HCT116 (cell line): ENCODE measurements at regions not wholly inside any gene's neighbourhood (a gene's known extent, or its start where the extent isn't known, plus 50 kb on each side); places are given as distances from the start of the nearest gene placed in this dataset.

ENCODE experiments used
- ATAC-seq: fragments of 200-7000 bp; cut with Tn5 transposase; 2 replicates; pipeline ENCODE4 v1.9.1; 2020; ENCODE audit warnings: mild to moderate bottlenecking, moderate library complexity
- BruUV-seq: library from RNA; stranded (reverse); fragments of 400-500 nt; replicated peaks from 2 replicates; lab custom pipeline; 2021; lab: Mats Ljungman, UMichigan
- CTCF ChIA-PET: fragments of 300-600 bp; sonication (Branson Sonifier 250); formaldehyde crosslinking; loops from one replicate; lab custom pipeline; 2021; ENCODE audit warnings: antibody characterized with exemption; lab: Charles Lee
- POLR2A ChIA-PET: fragments of 300-600, 350-600 bp; sonication (Branson Sonifier 250); formaldehyde crosslinking; loops from one replicate; lab custom pipeline; 2021; ENCODE audit warnings: antibody characterized with exemption; lab: Charles Lee
- RAD21 ChIA-PET, 2 experiments: fragments of 300-600 bp; sonication (Branson Sonifier 250); formaldehyde crosslinking; loops; one replicate each; lab custom pipeline; 2023; ENCODE audit warnings: low total read pairs in 2 of 2; ENCODE audit not compliant: uncharacterized antibody in 2 of 2, unreplicated experiment in 2 of 2, low non-redundant PET in 1 of 2; lab: Charles Lee
- DNase-seq: peaks from one replicate; pipeline ENCODE4 v3.0.0-alpha.2; 2010; ENCODE audit warnings: low read depth, low spot score
- H2AFZ ChIP-seq: fragments of 200-600 bp; shearing (Covaris generic), sonication (generic); 2 replicates; pipeline ENCODE4 v1.6.1; 2017; ENCODE audit warnings: low read depth, mixed run types, mixed read lengths, antibody characterized with exemption, low read length; ENCODE audit not compliant: poor library complexity, severe bottlenecking
- H3K27ac ChIP-seq: 2 replicates; pipeline ENCODE4 v1.5.1; 2012; ENCODE audit warnings: low read depth, low read length
- H3K27me3 ChIP-seq: fragments of 200-600 bp; sonication (generic); 2 replicates; pipeline ENCODE4 v1.6.1; 2016; ENCODE audit warnings: mixed run types, low read length, mixed read lengths; ENCODE audit not compliant: insufficient read depth
- H3K36me3 ChIP-seq, 2 experiments: fragments of 200-500 bp in 1 of 2; fragments of 200-600 bp in 1 of 2; sonication (Bioruptor generic) in 1 of 2; sonication (generic) in 1 of 2; 2 replicates each; pipeline versions ENCODE4 v1.5.1 to v1.6.1; 2014 to 2016; ENCODE audit warnings: low read length in 2 of 2, inconsistent platforms in 1 of 2, mixed read lengths in 1 of 2, mixed run types in 1 of 2; ENCODE audit not compliant: insufficient read depth in 2 of 2, control insufficient read depth in 1 of 2
- H3K4me1 ChIP-seq, 2 experiments: fragments of 200-600 bp in 1 of 2; sonication (generic) in 1 of 2; 2 replicates each; pipeline versions ENCODE4 v1.5.1 to v1.6.1; 2012 to 2017; ENCODE audit warnings: low read length in 2 of 2, inconsistent platforms in 1 of 2, mild to moderate bottlenecking in 1 of 2, mixed read lengths in 1 of 2, mixed run types in 1 of 2, moderate library complexity in 1 of 2; ENCODE audit not compliant: insufficient read depth in 2 of 2, control insufficient read depth in 1 of 2
- H3K4me2 ChIP-seq: fragments of 200-600 bp; sonication (generic); 2 replicates; pipeline ENCODE4 v1.6.1; 2017; ENCODE audit warnings: mixed run types, low read length, mixed read lengths
- H3K4me3 ChIP-seq, 2 experiments: fragments of 200-600 bp in 1 of 2; sonication (generic) in 1 of 2; replicated peaks in 1 of 2; 2 replicates each; pipeline ENCODE4 v1.5.1; 2011 to 2016; ENCODE audit warnings: low read length in 2 of 2, control low read depth in 1 of 2, low read depth in 1 of 2, mild to moderate bottlenecking in 1 of 2, mixed read lengths in 1 of 2, mixed run types in 1 of 2
- H3K79me2 ChIP-seq: fragments of 200-600 bp; sonication (generic); 2 replicates; pipeline ENCODE4 v1.6.1; 2017; ENCODE audit warnings: mild to moderate bottlenecking, mixed run types, low read length, moderate library complexity, mixed read lengths; ENCODE audit not compliant: insufficient read depth
- H3K9ac ChIP-seq: fragments of 200-600 bp; sonication (generic); 2 replicates; pipeline ENCODE4 v1.6.1; 2016; ENCODE audit warnings: low read length, mixed read lengths
- H3K9me2 ChIP-seq: fragments of 200-600 bp; sonication (generic), shearing (Covaris generic); 2 replicates; pipeline ENCODE4 v1.6.1; 2017; ENCODE audit warnings: mixed run types, mild to moderate bottlenecking, moderate library complexity; ENCODE audit not compliant: insufficient read depth
- H3K9me3 ChIP-seq, 2 experiments: fragments of 200-500 bp in 1 of 2; fragments of 200-600 bp in 1 of 2; sonication (Bioruptor generic) in 1 of 2; sonication (generic) in 1 of 2; 2 replicates each; pipeline ENCODE4 v1.6.1; 2014 to 2017; ENCODE audit warnings: low read length in 2 of 2, mixed read lengths in 2 of 2, inconsistent platforms in 1 of 2, low read depth in 1 of 2, mild to moderate bottlenecking in 1 of 2, mixed run types in 1 of 2, moderate library complexity in 1 of 2; ENCODE audit not compliant: control insufficient read depth in 1 of 2, insufficient read depth in 1 of 2
- H4K20me1 ChIP-seq: fragments of 200-600 bp; sonication (generic), shearing (Covaris generic); 2 replicates; pipeline ENCODE4 v1.6.1; 2017; ENCODE audit warnings: mixed run types, mild to moderate bottlenecking, moderate library complexity; ENCODE audit not compliant: insufficient read depth
- CBX3 ChIP-seq: IDR thresholded peaks from 2 replicates; pipeline ENCODE4 v1.6.1; 2012; ENCODE audit warnings: low read depth
- CEBPB ChIP-seq: IDR thresholded peaks from 2 replicates; pipeline ENCODE4 v1.6.1; 2012; ENCODE audit warnings: low read depth
- ELF1 ChIP-seq: IDR thresholded peaks from 2 replicates; pipeline ENCODE4 v1.6.1; 2012; ENCODE audit warnings: low read depth, borderline replicate concordance
- EZH2 ChIP-seq: fragments of 200-600 bp; sonication (generic); IDR thresholded peaks from 2 replicates; pipeline ENCODE4 v1.6.1; 2017; ENCODE audit warnings: antibody characterized with exemption, mixed run types
- FOSL1 ChIP-seq: IDR thresholded peaks from 2 replicates; pipeline ENCODE4 v1.6.1; 2012; ENCODE audit warnings: low read depth
- JUND ChIP-seq: IDR thresholded peaks from 2 replicates; pipeline ENCODE4 v1.6.1; 2012
- REST ChIP-seq: IDR thresholded peaks from 2 replicates; pipeline ENCODE4 v1.6.1; 2012; ENCODE audit warnings: low read depth
- ZBTB33 ChIP-seq: IDR thresholded peaks from 2 replicates; pipeline ENCODE4 v1.6.1; 2011; ENCODE audit warnings: mild to moderate bottlenecking, low read length, moderate library complexity; ENCODE audit not compliant: insufficient replicate concordance; ENCODE audit errors: extremely low read depth
- intact Hi-C: fragments of 100-400 bp; cut with micrococcal nuclease; formaldehyde crosslinking; loops from 2 replicates; pipeline ENCODE4 v1.10.0; 2022
- TF ChIP-seq, protein P1 (sequence below): IDR thresholded peaks from 2 replicates; pipeline ENCODE4 v1.6.1; 2012

GRCh38 chr7:153397906-153398305 lies 638.4 kb downstream of the ACTR3B start:
- ChIA-PET POLR2A (no interaction called here), CTCF (no interaction called here), RAD21 (no interaction called here)
- H3K4me2 ChIP-seq = no peak overlapping the region
- H3K36me3 ChIP-seq = no peaks in the 10 kb centered on the region
- BruUV-seq = no TSS peak
- no peak for ATAC-seq
- H3K27ac ChIP-seq = no peak overlapping the region
- intact Hi-C loops = no loop called here
- no peaks in the 10 kb centered on the region for H3K79me2 ChIP-seq
- no peaks in the 10 kb centered on the region for H4K20me1 ChIP-seq
- H2AFZ ChIP-seq = no peak overlapping the region
- no peaks in the 10 kb centered on the region for H3K9me2 ChIP-seq
- no peak overlapping the region for H3K9ac ChIP-seq
- H3K27me3 ChIP-seq = no peaks in the 10 kb centered on the region
- no peak for DNase-seq
- H3K4me1 ChIP-seq = no peaks in the 10 kb centered on the region
- no peak for TF ChIP-seq REST
- TF ChIP-seq, protein P1, sequence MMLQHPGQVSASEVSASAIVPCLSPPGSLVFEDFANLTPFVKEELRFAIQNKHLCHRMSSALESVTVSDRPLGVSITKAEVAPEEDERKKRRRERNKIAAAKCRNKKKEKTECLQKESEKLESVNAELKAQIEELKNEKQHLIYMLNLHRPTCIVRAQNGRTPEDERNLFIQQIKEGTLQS = no peak
- TF ChIP-seq CEBPB = no peak
- no peak for TF ChIP-seq FOSL1
- TF ChIP-seq EZH2 = no peak
- no peak for TF ChIP-seq ZBTB33
- no peak for TF ChIP-seq JUND
- no peak for TF ChIP-seq CBX3
- TF ChIP-seq ELF1 = no peak
- H3K4me3 ChIP-seq = no peak overlapping the region
- H3K9me3 ChIP-seq = peaks cover 0 to 5% of the 10 kb centered on the region in 2 experiments; a peak in 2 of 4 replicates
